ENCODE measurements at regions not wholly inside any gene's neighbourhood (a gene's known extent, or its start where the extent isn't known, plus 50 kb on each side); places are given as distances from the start of the nearest gene placed in this dataset.

GRCh38 chr17:14737984-14738651 is 437.2 kb downstream of the HS3ST3B1 start:
- TF ChIP-seq CTCF (IDR thresholded peaks at IDR 0.05) (no peak), POLR2A (IDR thresholded peaks at IDR 0.05) (no peak)

Data from Peyer's patch (tissue), 4 donors.